ENCODE measurements at regions not wholly inside any gene's neighbourhood (a gene's known extent, or its start where the extent isn't known, plus 50 kb on each side); places are given as distances from the start of the nearest gene placed in this dataset.
A peak's percentile ranks its signal among the peaks of the same experiment; 100 is the strongest.

- Histone ChIP-seq H3K4me1 (ENCODE audit: insufficient read depth, low read length) (peaks cover 5% of the 10 kb centered on the region; the same call in 1 of the 2 replicates), H3K79me2 (ENCODE audit: insufficient read depth, low read length) (no peaks in the 10 kb centered on the region), H3K27ac (ENCODE audit: extremely low read length, insufficient read depth, low read length) (no peak overlapping the region), H3K4me2 (ENCODE audit: low read depth, low read length) (no peak overlapping the region), H3K9me3 (ENCODE audit: low read length) (no peaks in the 10 kb centered on the region), H3K27me3 (ENCODE audit: control insufficient read depth in 1 of 2, insufficient read depth in 2 of 2, low read length in 2 of 2) (peaks cover 3 to 12% of the 10 kb centered on the region in 2 experiments; a peak in 3 of 5 replicates), H2AFZ (ENCODE audit: low read length) (no peak overlapping the region), H3K9ac (ENCODE audit: insufficient read depth, low read depth, low read length) (no peak overlapping the region), H3K4me3 (replicated peaks in 1 of 3; ENCODE audit: insufficient read depth in 1 of 3, low read depth in 2 of 3, low read length in 3 of 3) (no peak overlapping the region), H4K20me1 (ENCODE audit: insufficient read depth, low read length) (no peaks in the 10 kb centered on the region), H3K36me3 (replicated peaks in 1 of 2; ENCODE audit: control insufficient read depth in 1 of 2, insufficient read depth in 2 of 2, low read length in 2 of 2) (no peaks in the 10 kb centered on the region)
- intact Hi-C loops (cut with micrococcal nuclease; ENCODE audit: unreplicated experiment): no loop called here
- DNase-seq (ENCODE audit: low spot score): no peak
- ChIA-PET CTCF (ENCODE audit: low intra/inter-chr PET ratio, low total read pairs) (no interaction called here), POLR2A (no interaction called here)
- TF ChIP-seq JARID2 (CRISPR knock-in tag; IDR thresholded peaks at IDR 0.05; ENCODE audit: insufficient replicate concordance) (no peak), RAD21 (CRISPR knock-in tag; IDR thresholded peaks at IDR 0.05) (no peak), RXRB (CRISPR knock-in tag; IDR thresholded peaks at IDR 0.05; ENCODE audit: borderline replicate concordance) (0 out of 2 replicates have a peak, but pooled peaks have one; percentile 30), RARA (CRISPR knock-in tag; IDR thresholded peaks at IDR 0.05) (peak; percentile 70)
- TF ChIP-seq, protein P1, sequence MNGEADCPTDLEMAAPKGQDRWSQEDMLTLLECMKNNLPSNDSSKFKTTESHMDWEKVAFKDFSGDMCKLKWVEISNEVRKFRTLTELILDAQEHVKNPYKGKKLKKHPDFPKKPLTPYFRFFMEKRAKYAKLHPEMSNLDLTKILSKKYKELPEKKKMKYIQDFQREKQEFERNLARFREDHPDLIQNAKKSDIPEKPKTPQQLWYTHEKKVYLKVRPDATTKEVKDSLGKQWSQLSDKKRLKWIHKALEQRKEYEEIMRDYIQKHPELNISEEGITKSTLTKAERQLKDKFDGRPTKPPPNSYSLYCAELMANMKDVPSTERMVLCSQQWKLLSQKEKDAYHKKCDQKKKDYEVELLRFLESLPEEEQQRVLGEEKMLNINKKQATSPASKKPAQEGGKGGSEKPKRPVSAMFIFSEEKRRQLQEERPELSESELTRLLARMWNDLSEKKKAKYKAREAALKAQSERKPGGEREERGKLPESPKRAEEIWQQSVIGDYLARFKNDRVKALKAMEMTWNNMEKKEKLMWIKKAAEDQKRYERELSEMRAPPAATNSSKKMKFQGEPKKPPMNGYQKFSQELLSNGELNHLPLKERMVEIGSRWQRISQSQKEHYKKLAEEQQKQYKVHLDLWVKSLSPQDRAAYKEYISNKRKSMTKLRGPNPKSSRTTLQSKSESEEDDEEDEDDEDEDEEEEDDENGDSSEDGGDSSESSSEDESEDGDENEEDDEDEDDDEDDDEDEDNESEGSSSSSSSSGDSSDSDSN (CRISPR knock-in tag; IDR thresholded peaks at IDR 0.05): 0 out of 2 replicates have a peak, but pooled peaks have one; percentile 21
- peak; percentile 48 for ATAC-seq
- in situ Hi-C loops (cut with HindIII; ENCODE audit: extremely low pct_ligation_motif_present, low pct_unique_long_range_greater_than_20kb): no loop called here
- WGBS (ENCODE audit: low lambda C conversion rate): 8% methylated on average over 8 of the region's 8 CpGs
- no peak for FAIRE-seq
- BruUV-seq (replicated peaks): no TSS peak
Observed at GRCh38 chr2:100197631-100198153, 55.3 kb upstream of the AFF3 start.

Data from HepG2 (cell line).